Fibroblast of lung (primary cell): ENCODE measurements at regions not wholly inside any gene's neighbourhood (a gene's known extent, or its start where the extent isn't known, plus 50 kb on each side); places are given as distances from the start of the nearest gene placed in this dataset.

Experiments
- CTCF ChIP-seq, 2 donors: IDR thresholded peaks in 1 of 2; conservative IDR thresholded peaks in 1 of 2; 1 replicate in 1 of 2; 2 replicates in 1 of 2; pipeline ENCODE4 v1.5.1; 2011 to 2012; ENCODE audit warnings: low read length in 2 of 2, control low read depth in 1 of 2, inconsistent platforms in 1 of 2, low read depth in 1 of 2, mild to moderate bottlenecking in 1 of 2
- EZH2 ChIP-seq: IDR thresholded peaks from 2 replicates; pipeline ENCODE4 v1.5.1; 2012; ENCODE audit warnings: low read length, control low read depth, mild to moderate bottlenecking; ENCODE audit errors: missing control alignments

GRCh38 chr4:14620567-14621141, 381.6 kb upstream of the CPEB2 start:
- no peak for TF ChIP-seq CTCF (conservative IDR thresholded peaks at IDR 0.05 in 1 of 2, IDR thresholded peaks at IDR 0.05 in 1 of 2; ENCODE audit: low read depth in 1 of 2, low read length in 2 of 2)
- no peak for TF ChIP-seq EZH2
